Loucy (cell line): ENCODE measurements at regions not wholly inside any gene's neighbourhood (a gene's known extent, or its start where the extent isn't known, plus 50 kb on each side); places are given as distances from the start of the nearest gene placed in this dataset.

ENCODE experiments used
- EZH2phosphoT487 ChIP-seq: fragments of 200-600 bp; IDR thresholded peaks from 2 replicates; pipeline ENCODE4 v1.6.1; 2018; ENCODE audit warnings: antibody characterized with exemption, mild to moderate bottlenecking, moderate library complexity, borderline replicate concordance
- TF ChIP-seq, protein P1 (sequence below): fragments of 200-600 bp; sonication (generic); conservative IDR thresholded peaks from 2 replicates; pipeline ENCODE4 v1.5.1; 2014; ENCODE audit warnings: mild to moderate bottlenecking, antibody characterized with exemption, low read length

DNA sequence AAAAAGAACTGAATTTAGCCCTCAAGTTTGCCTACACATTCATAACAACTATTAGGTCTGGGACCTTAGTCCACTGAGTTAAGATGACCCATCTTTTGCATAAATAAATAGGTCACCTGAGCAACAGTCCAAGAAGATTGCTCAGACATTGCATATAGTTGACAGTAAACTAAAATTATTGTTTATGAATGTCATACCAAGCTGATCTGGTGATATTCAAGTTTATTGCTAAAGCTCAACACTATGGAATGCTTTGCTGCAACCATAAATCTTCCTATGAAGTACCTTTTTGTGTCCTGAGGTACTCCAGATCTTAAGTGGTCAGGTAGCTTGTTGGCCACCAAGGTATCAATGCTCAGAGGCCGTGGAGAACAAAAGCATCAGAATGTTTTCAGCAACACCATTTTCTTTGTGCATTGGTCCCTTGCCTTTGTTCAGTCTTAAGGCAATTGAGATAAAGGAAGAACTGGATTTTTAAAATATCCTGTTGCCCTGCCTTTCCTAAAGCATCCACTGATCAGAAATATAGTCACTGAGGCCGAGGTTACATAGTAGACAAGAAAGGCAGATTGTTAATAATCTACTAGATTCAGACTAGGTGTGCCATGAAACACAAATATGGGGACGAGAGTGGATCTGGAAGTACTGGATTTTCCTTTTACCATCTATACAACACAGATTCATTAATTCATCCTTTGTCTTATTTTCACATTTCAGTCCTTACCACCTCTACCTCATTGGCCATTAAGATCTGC, 321.3 kb downstream of the PTEN start:
- TF ChIP-seq, protein P1, sequence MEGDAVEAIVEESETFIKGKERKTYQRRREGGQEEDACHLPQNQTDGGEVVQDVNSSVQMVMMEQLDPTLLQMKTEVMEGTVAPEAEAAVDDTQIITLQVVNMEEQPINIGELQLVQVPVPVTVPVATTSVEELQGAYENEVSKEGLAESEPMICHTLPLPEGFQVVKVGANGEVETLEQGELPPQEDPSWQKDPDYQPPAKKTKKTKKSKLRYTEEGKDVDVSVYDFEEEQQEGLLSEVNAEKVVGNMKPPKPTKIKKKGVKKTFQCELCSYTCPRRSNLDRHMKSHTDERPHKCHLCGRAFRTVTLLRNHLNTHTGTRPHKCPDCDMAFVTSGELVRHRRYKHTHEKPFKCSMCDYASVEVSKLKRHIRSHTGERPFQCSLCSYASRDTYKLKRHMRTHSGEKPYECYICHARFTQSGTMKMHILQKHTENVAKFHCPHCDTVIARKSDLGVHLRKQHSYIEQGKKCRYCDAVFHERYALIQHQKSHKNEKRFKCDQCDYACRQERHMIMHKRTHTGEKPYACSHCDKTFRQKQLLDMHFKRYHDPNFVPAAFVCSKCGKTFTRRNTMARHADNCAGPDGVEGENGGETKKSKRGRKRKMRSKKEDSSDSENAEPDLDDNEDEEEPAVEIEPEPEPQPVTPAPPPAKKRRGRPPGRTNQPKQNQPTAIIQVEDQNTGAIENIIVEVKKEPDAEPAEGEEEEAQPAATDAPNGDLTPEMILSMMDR: no peak
- no peak for TF ChIP-seq EZH2phosphoT487
